CD4-positive, alpha-beta T cell treated with Interleukin-6 at 100 ng/mL for 8 hours (primary cell): ENCODE measurements at regions not wholly inside any gene's neighbourhood (a gene's known extent, or its start where the extent isn't known, plus 50 kb on each side); places are given as distances from the start of the nearest gene placed in this dataset.

Experiments used
- DNase-seq: peaks from one replicate; pipeline ENCODE4 v3.0.0-alpha.2; 2020; ENCODE audit warnings: mixed read lengths, low spot score

- no peak for DNase-seq
Measured at GRCh38 chr10:61188101-61188500, 244.1 kb upstream of the RHOBTB1 start.

- DNase-seq = no peak
Measured at GRCh38 chr10:61187601-61188000, 243.6 kb upstream of the RHOBTB1 start.

GRCh38 chr10:61186408-61186807, 242.4 kb upstream of the RHOBTB1 start:
- no peak for DNase-seq

GRCh38 chr10:61184429-61184828, 240.4 kb upstream of the RHOBTB1 start:
- no peak for DNase-seq

GRCh38 chr10:61183967-61184366, 240.0 kb upstream of the RHOBTB1 start:
- DNase-seq = no peak

GRCh38 chr10:61181832-61182231, 237.8 kb upstream of the RHOBTB1 start:
- no peak for DNase-seq

GRCh38 chr10:61179771-61180170, 235.8 kb upstream of the RHOBTB1 start:
- DNase-seq = no peak

GRCh38 chr10:61176424-61176823, 232.4 kb upstream of the RHOBTB1 start:
- no peak for DNase-seq

GRCh38 chr10:61175316-61175715, 231.3 kb upstream of the RHOBTB1 start:
- DNase-seq = no peak

GRCh38 chr10:61173450-61173849, 229.5 kb upstream of the RHOBTB1 start:
- no peak for DNase-seq

GRCh38 chr10:61172182-61172926, 228.4 kb upstream of the RHOBTB1 start:
- no peak for DNase-seq

- no peak for DNase-seq
Measured at GRCh38 chr10:61170594-61170993, 226.6 kb upstream of the RHOBTB1 start.

GRCh38 chr10:61169294-61169693, 225.3 kb upstream of the RHOBTB1 start:
- DNase-seq = no peak

- no peak for DNase-seq
Measured at GRCh38 chr10:61166489-61166888, 222.5 kb upstream of the RHOBTB1 start.

GRCh38 chr10:61166065-61166464, 222.1 kb upstream of the RHOBTB1 start:
- no peak for DNase-seq

- DNase-seq = no peak
Measured at GRCh38 chr10:61164458-61165160, 220.6 kb upstream of the RHOBTB1 start.

GRCh38 chr10:61163403-61163802, 219.4 kb upstream of the RHOBTB1 start:
- no peak for DNase-seq

GRCh38 chr10:61160253-61160652, 216.3 kb upstream of the RHOBTB1 start:
- DNase-seq = no peak

GRCh38 chr10:61159253-61159652, 215.3 kb upstream of the RHOBTB1 start:
- no peak for DNase-seq

GRCh38 chr10:61157182-61157581, 213.2 kb upstream of the RHOBTB1 start:
- DNase-seq = no peak

GRCh38 chr10:61153771-61154170, 209.8 kb upstream of the RHOBTB1 start:
- no peak for DNase-seq

GRCh38 chr10:61151059-61151458, 207.1 kb upstream of the RHOBTB1 start:
- no peak for DNase-seq

- no peak for DNase-seq
Measured at GRCh38 chr10:61148451-61148850, 204.5 kb upstream of the RHOBTB1 start.

GRCh38 chr10:61142987-61143386, 199.0 kb upstream of the RHOBTB1 start:
- DNase-seq = no peak
